Activated CD4-positive, alpha-beta T cell treated with anti-CD3 and anti-CD28 coated beads for 24 hours (primary cell): ENCODE measurements at regions not wholly inside any gene's neighbourhood (a gene's known extent, or its start where the extent isn't known, plus 50 kb on each side); places are given as distances from the start of the nearest gene placed in this dataset.
"Not testable (repeated sequence)": the region's sequence is repeated elsewhere in the genome, so short reads cannot be mapped to it uniquely, and the experiment has no call there.

Source experiments
- DNase-seq, 2 donors: peaks; one replicate each; pipeline ENCODE4 v3.0.0-alpha.2; 2020; ENCODE audit warnings: low read depth in 2 of 2

DNA sequence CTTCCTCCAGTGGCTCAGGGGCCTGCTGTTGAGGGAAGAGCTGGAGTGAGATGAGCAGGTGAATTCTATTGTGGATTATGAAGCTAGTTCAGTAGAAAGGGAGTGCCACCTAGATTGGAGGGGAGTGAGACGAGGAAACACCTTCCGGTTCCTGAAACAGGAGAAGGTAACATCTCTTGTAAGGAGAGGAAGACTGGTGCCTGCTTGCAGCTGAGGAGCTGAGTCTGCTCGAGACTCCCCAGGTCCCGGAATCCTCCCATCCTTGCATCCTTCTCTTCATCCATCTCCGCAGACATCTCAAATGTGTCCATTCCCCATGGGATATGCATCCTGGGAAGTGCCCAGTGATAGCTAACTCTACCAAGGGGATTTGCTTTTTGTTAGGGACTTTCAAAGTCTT is 242.9 kb upstream of the ZFP64 start:
- DNase-seq: no peak

DNA sequence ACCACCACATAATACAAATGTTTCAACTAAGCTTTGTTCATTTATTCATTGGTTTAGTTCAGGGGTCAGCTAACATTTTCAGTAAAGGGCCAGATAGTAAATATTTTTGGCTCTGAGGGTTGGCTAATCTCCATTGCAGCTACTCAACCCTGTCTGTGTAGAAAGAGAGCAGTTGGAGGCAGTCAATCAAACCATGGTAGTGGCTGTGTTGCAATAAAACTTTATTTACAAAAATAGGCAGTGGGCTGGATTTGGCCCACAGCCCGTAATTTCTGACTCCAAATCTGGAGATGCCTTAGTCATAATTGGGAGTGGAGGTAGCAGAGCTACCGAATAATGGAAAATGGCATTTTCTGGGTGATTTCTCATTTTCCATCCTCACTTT is 242.5 kb upstream of the ZFP64 start:
- no peak for DNase-seq

- DNase-seq: no peak
Measured at GRCh38 chr20:52433326-52434040, 241.9 kb upstream of the ZFP64 start.

- no peak for DNase-seq
Measured at GRCh38 chr20:52432740-52433139, 241.2 kb upstream of the ZFP64 start.

DNA sequence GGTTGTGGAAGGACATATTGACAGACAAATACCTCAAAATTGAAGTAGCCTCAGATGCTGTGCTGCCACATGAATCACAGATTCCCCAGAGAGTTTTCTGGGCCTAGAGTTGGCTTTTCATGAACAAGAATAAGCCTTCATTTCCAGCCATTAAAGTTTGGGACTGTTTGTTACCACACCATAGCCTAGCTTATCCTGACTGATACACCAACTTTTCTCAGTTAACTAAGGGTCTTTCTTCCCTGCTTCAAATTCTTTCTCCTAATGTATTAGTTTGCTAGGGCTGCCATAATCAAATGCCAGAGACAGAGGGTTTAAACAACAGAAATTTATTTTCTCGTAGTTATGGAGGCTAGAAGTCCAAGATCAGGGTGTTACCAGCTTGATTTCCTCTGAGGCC is 237.4 kb upstream of the ZFP64 start:
- no peak for DNase-seq

DNA sequence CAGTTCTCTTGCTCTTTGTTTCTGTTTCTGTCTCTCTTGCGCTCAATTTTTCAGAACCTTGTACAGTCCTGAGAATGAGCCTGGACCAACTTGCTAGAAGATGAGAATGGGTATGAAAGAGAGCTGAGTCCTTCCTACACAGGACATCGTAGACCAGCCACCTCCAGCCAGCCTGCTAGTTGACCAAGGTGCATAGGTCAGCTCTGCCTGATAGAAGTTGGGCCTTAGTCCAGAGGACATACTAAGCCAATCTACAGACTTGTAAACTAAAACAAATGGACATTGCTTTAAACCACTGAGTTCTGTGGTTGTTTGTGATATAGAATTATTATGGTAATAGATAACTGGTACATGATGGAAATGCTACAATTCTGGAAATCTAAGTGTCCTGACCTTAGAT is 236.4 kb upstream of the ZFP64 start:
- DNase-seq: no peak

DNA sequence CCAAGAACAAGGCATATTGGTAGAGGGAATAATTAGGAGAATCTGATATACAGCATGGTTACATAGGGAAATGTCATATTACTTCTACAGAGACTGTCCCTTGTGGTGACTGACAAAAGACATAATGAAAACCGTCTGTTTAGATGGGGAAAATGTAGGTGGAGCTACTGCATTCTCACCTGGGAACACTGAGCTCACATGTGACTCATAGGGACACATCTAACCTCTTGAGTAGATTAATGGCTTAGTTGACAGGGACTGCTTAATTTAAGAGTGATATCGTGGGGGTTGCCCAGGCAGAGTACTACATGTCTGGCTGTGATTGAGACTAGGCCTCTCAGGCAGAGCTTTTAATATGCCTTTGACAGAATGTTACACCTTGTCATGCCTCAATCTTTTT is 235.3 kb upstream of the ZFP64 start:
- DNase-seq: no peak

GRCh38 chr20:52425701-52426100 is 234.1 kb upstream of the ZFP64 start:
- DNase-seq: no peak

GRCh38 chr20:52425253-52425652 is 233.7 kb upstream of the ZFP64 start:
- DNase-seq: no peak

DNA sequence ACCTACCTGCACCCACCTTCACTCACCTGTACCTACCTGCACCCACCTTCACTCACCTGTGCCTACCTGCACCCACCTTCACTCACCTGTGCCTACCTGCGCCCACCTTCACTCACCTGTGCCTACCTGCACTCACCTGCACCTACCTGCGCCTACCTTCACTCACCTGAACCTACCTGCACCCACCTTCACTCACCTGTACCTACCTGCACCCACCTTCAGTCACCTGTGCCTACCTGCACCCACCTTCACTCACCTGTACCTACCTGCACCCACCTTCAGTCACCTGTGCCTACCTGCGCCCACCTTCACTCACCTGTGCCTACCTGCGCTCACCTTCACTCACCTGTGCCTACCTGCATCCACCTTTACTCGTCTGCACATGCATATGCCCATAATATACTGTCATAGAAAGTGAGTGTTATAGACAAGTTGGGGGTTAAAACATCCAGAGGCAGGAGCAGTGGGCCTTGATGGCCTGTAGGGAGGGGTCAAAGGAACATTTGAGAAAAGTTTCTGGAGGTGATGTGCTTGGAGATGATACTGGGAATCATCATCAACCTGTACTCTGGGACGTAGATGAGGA is 232.9 kb upstream of the ZFP64 start:
- not testable (repeated sequence) for DNase-seq

GRCh38 chr20:52423536-52424140 is 232.1 kb upstream of the ZFP64 start:
- not testable (repeated sequence) for DNase-seq

DNA sequence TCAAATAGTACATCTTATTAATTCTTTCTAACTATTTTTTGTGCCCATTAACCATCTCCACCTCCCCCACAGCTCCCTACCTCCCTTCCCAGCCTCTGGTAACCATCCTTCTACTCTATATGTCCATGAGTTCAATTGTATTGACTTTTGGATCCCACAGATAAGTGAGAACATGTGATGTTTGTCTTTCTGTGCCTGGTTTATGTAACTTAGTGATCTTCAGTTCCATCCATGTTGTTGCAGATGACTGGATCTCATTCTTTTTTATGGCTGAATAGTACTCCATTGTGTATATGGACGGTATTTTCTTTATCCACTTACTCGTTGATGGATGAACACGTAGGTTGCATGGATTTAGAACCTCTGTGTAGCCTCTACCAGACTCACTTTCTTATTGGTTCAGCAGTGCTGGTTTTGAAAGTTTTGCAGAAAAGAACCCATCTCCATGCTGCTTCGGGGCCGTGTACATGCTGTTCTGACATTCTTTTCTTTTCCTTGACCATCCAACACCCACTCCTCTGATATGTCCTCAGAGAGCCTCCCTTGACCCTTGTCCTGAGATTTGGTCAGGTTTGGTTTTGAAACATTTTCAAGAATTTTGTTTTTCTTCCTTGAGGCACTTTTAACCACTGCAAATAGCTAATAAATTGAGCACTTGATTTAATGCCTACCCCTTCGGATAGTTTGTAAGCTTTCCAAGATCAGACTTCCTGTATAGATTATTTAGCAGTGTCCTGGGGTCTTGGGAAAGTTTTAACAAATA is 231.2 kb upstream of the ZFP64 start:
- DNase-seq: no peak

GRCh38 chr20:52420805-52421204 is 229.2 kb upstream of the ZFP64 start:
- DNase-seq: no peak

- DNase-seq: no peak
Measured at GRCh38 chr20:52419205-52419604, 227.6 kb upstream of the ZFP64 start.

GRCh38 chr20:52416953-52417352 is 225.4 kb upstream of the ZFP64 start:
- DNase-seq: no peak

DNA sequence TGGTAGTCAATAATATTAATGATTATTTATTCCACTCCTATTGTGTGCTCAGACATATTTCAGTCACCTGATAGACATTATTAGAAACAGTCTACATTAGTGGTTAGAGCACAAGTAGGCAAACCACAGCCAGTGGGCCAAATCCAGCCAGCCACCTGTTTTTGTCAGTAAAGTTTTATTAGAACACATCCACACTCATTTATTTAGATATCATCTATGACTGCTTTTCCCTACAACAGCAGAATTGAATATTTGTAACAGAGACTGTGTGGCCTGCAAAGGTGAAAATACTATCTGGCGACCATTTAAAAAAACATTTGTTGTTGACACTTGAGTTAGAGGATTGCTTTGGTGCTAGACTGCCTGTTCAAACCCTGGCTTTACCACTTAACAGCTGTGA is 220.0 kb upstream of the ZFP64 start:
- DNase-seq: no peak

- no peak for DNase-seq
Measured at GRCh38 chr20:52410731-52411234, 219.2 kb upstream of the ZFP64 start.

DNA sequence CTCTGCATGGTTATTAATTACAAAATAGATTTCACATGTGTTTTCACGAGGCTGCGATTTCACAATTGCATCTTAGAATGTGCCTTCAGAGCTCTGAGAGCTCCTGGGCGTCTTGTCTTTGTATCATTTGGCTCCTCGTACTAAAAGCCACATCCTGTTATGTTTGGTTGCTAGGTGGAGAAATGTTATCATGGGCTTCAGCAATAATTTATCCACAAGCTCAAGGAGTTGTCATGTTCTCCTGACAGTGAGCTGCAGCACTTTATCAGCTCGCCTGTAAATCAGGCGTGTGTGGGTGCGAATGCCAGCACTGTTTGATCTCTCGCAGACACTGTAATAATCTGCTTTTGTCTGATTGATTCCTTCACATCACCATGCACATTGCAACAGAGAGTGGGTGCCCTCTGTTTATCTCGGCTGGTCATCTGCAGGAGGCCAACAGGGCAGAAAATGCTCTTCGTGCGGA is 218.6 kb upstream of the ZFP64 start:
- DNase-seq: no peak

DNA sequence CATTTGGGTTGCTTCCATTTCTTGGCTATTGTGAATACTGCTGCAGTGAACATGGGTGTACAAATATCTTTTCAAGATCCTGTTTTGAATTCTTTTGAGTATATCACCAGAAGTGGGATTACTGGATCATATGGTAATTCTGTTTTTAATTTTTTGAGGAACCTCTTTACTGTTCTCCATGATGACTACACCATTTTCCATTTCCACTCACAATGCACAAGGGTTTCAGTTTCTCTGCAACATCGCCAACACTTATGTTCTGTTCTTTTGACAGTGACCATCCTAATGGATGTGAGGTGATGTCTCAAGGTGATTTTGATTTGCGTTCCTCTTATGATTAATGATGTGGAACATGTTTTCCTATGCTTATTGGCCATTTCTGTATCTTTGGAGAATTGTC is 214.4 kb upstream of the ZFP64 start:
- no peak for DNase-seq

DNA sequence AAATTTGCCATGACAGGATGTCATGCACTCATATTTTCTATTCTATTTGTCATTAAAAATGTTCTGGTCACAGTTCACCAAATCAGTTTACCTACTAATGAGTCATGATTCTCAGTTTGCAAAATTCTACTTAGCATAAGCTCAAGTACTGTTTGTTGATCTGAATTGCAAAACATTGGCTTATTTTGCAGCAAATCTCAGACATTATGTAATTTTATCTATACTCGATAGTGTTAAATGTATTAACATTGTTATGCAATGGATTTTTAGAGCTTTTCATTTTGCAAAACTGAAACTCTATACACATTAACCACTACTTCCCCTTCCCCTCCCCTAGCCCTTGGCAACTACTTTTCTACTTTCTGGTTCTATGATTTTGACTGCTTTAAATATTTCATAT is 213.8 kb upstream of the ZFP64 start:
- no peak for DNase-seq

DNA sequence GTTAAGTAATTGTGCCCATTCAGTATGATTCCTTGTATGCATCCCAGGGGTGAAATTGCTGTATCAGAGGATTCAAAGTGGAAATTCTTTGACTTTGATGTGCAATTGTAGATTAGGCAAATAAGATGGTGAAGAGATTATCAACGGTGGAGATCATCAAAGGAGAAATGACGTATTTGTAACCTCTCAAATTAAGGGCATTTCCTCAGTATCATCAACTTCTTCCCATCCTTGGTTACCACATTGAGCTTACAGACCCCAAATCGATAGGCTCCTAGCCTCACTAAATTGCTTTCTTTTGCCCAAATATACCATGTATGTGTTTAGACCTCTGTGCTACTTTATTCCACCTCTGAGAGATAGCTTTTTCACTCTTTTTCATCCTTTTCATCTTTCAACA is 213.1 kb upstream of the ZFP64 start:
- DNase-seq: no peak

DNA sequence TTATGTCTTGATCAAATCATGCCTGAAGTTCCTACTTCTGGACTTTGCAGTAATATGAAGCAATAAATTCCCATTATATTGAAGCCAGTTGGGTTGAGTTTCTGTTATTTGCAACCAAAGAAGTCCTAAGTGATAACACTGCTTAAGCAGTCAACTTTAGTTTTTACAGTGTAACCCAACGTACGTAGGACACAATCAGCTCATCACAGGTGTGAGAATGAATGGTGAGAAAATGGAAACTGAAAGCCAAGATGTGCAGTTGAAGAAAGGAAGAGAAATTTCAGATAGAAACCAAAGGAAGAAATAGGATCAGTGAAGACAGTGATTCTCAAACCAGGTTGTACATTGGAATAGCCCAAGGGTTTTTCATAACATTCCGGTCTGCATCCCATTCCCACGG is 211.4 kb upstream of the ZFP64 start:
- no peak for DNase-seq
